GM23248 (cell line): ENCODE measurements at regions not wholly inside any gene's neighbourhood (a gene's known extent, or its start where the extent isn't known, plus 50 kb on each side); places are given as distances from the start of the nearest gene placed in this dataset.

Experiments used
- EZH2 ChIP-seq: fragments of 200-600 bp; sonication (generic); IDR thresholded peaks from 2 replicates; pipeline ENCODE4 v1.6.1; 2018; ENCODE audit warnings: antibody characterized with exemption, mild to moderate bottlenecking; ENCODE audit not compliant: insufficient read depth, poor library complexity, severe bottlenecking
- EZH2phosphoT487 ChIP-seq: fragments of 200-600 bp; sonication (generic); IDR thresholded peaks from 2 replicates; pipeline ENCODE4 v1.6.1; 2018; ENCODE audit warnings: antibody characterized with exemption, moderate library complexity, mild to moderate bottlenecking, low read depth; ENCODE audit not compliant: insufficient read depth

- TF ChIP-seq EZH2 (no peak), EZH2phosphoT487 (no peak)
Measured at GRCh38 chr9:29044959-29045358, 1471.7 kb upstream of the C9orf72 start.
